Stomach smooth muscle (tissue), 2 donors: ENCODE measurements at regions not wholly inside any gene's neighbourhood (a gene's known extent, or its start where the extent isn't known, plus 50 kb on each side); places are given as distances from the start of the nearest gene placed in this dataset.

Source experiments
- H3K27ac ChIP-seq: one replicate; pipeline ENCODE4 v1.7.0; 2013; ENCODE audit warnings: mild to moderate bottlenecking, low read length, inconsistent platforms
- H3K27me3 ChIP-seq, 2 donors: one replicate each; pipeline ENCODE4 v1.7.0; 2013; ENCODE audit warnings: low read length in 2 of 2; ENCODE audit not compliant: insufficient read depth in 2 of 2, control insufficient read depth in 1 of 2
- H3K36me3 ChIP-seq, 2 donors: one replicate each; pipeline ENCODE4 v1.7.0; 2013; ENCODE audit warnings: low read length in 2 of 2; ENCODE audit not compliant: control insufficient read depth in 2 of 2, insufficient read depth in 2 of 2
- H3K4me1 ChIP-seq: one replicate; pipeline ENCODE4 v1.7.0; 2013; ENCODE audit warnings: low read length; ENCODE audit not compliant: control insufficient read depth, insufficient read depth
- H3K4me3 ChIP-seq, 2 donors: one replicate each; pipeline ENCODE4 v1.7.0; 2013; ENCODE audit warnings: low read length in 2 of 2
- H3K9ac ChIP-seq, 2 donors: one replicate each; pipeline ENCODE4 v1.7.0; 2013; ENCODE audit warnings: low read length in 2 of 2, mild to moderate bottlenecking in 1 of 2
- H3K9me3 ChIP-seq, 2 donors: one replicate each; pipeline ENCODE4 v1.7.0; 2013; ENCODE audit warnings: low read length in 2 of 2; ENCODE audit not compliant: control insufficient read depth in 2 of 2
- donor health status: healthy.
- donor health status: Pancreatic carcinoma.

DNA sequence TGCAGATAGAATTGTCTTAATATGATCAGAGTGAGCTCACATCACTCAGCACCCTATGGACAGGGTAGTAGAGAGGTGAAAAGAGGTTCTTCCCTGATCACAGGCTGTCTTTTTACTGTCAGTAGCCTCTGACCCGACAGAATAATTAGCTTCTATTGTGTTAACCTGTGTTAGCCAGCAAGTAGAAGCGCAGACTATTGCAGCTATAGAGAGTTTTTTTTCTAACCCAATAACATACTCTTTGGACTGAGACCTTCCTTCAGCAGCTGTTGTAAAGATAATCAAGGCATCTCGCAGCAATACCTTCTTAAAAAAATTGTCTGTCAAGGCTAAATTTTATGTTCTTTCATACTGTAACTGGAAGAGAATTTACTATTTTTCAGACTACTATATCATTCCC is 670.4 kb downstream of the ADCYAP1 start:
- Histone ChIP-seq H3K4me3 (no peak overlapping the region), H3K9ac (no peak overlapping the region), H3K27me3 (no peaks in the 10 kb centered on the region), H3K27ac (no peak overlapping the region), H3K9me3 (no peaks in the 10 kb centered on the region), H3K4me1 (no peaks in the 10 kb centered on the region), H3K36me3 (no peaks in the 10 kb centered on the region)

DNA sequence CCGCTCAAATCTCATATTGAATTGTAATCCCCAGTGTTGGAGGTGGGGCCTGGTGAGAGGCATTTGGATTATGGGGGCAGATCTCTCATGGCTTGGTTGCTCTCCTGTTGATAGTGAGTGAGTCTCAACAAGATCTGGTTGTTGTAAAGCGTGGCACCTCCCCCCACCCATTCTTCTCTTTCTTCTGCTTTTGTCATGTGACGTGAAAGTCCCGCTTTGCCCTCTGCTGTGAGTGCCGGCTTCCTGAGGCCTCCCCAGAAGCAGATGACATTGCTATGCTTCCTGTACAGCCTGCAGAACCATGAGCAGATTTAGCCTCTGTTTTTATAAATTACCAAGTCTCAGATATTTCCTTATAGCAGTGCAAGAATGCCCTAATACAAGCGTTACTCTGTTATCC is 673.8 kb downstream of the ADCYAP1 start:
- Histone ChIP-seq H3K4me3 (no peak overlapping the region), H3K27ac (no peak overlapping the region), H3K9ac (no peak overlapping the region), H3K9me3 (no peaks in the 10 kb centered on the region), H3K27me3 (no peaks in the 10 kb centered on the region), H3K4me1 (no peaks in the 10 kb centered on the region), H3K36me3 (no peaks in the 10 kb centered on the region)

DNA sequence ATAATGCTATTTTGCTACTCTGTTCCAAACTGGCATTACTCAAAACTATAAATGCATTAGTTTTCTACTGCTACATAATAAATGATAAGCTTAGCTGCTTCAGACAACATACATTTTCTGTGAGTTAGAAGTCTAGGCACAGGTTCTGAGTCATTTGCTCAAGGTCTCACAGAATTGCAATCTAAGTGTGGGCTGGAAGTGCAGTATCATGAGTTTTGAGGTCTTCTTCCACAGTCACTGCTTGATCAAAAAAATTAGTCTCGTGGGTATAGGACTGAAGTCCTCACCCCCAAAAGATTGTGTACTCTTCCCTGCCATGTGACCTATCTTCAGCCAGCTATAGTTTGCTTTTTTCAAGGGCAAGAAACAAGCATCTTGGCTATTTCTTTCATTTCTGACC is 676.9 kb downstream of the ADCYAP1 start:
- no peak overlapping the region for H3K27ac ChIP-seq
- no peaks in the 10 kb centered on the region for H3K9me3 ChIP-seq
- H3K4me1 ChIP-seq, result no peaks in the 10 kb centered on the region
- no peak overlapping the region for H3K4me3 ChIP-seq
- H3K9ac ChIP-seq, result no peak overlapping the region
- H3K36me3 ChIP-seq, result no peaks in the 10 kb centered on the region
- H3K27me3 ChIP-seq, result no peaks in the 10 kb centered on the region

DNA sequence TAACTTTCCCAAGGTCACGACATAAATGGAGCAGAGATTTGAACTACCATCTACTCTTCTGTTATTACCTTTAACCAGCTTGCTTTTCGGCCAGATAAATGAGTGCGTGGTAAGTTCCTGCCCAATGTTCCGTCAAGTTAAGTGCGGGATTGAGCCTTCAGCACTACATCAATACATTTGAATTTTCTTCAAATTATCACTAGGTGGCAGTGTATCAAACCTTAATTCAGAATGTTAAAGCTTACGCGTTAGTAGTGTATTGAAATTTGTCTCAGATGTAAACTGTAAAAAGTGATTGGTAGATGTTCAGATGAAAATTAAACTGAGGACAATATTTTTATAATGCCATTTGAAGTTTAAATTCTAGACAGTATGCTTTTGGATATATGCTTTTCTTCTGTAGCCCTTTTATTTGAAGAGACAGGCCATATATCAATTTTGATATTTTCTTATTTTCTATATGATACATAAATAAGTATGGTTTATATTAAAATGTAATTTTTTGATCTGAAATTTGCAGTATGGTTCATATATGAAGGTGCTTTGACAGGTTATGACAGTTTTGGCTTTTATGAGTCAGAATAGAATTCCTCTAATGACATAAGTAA is 681.3 kb downstream of the ADCYAP1 start:
- Histone ChIP-seq H3K4me3 (no peak overlapping the region), H3K27ac (no peak overlapping the region)

DNA sequence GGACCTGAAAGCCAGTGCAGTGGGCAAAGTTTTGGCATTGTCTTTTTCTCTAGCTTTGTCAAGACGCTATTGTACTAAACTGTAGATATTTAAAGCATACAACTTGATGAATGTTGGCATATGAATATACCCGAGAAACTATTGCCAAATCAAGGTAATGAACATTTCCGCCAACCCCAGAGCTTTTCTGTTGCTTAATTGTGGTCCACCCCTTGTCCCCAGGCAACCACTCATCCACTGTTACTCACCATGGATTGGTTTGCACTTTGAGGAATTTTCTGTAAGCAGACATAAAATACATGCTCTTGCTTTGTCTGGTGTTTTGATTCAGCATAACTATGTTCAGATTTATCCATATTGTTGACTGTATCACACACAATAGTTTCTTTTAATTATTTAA is 688.4 kb downstream of the ADCYAP1 start:
- Histone ChIP-seq H3K36me3 (no peaks in the 10 kb centered on the region), H3K4me1 (no peaks in the 10 kb centered on the region), H3K4me3 (no peak overlapping the region), H3K27me3 (no peaks in the 10 kb centered on the region), H3K27ac (no peak overlapping the region), H3K9me3 (no peaks in the 10 kb centered on the region), H3K9ac (no peak overlapping the region)

More for the DNA sequence above, 681.3 kb downstream of the ADCYAP1 start:
- Histone ChIP-seq H3K4me1 (no peaks in the 10 kb centered on the region), H3K9ac (no peak overlapping the region), H3K36me3 (no peaks in the 10 kb centered on the region), H3K27me3 (no peaks in the 10 kb centered on the region), H3K9me3 (no peaks in the 10 kb centered on the region)

DNA sequence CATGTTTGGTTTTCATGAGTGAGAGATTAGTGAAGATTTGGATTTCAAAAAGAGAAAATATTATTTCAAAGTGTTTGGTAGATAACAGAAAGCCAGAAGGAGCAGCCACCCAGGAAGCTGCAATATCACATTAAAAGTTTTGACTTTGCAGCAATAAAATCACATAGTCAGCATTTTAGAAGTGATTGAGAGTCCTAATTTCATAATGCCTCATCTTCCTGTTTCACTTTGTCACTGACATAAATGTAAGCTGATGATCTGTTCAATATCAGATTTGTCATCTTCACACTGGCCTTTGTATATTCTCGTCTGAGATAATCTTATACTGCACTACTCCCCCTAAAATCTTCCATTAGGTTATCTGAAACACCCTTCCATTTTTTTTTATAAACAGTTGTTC is 690.5 kb downstream of the ADCYAP1 start:
- Histone ChIP-seq H3K4me3 (no peak overlapping the region), H3K27me3 (no peaks in the 10 kb centered on the region), H3K4me1 (no peaks in the 10 kb centered on the region), H3K36me3 (no peaks in the 10 kb centered on the region), H3K27ac (no peak overlapping the region), H3K9ac (no peak overlapping the region), H3K9me3 (no peaks in the 10 kb centered on the region)

DNA sequence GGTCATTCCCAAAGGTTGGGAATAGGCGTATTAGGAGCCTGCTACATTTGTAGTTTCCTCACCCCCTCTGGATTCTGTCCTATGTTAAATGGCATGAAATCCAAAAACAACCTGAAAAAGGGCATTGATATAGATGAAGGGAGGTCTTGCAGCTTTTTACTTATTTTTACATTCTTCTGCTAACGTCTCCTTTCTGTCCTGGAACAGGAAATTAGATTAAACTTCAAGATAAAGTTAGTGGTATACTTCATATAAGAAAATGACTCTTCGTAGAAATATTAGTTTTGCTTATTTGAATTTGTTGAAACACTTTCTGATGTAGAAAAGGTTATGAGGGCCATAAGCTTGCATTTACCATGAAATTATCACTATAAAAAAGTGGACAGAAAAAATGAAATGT is 694.5 kb downstream of the ADCYAP1 start:
- H3K4me1 ChIP-seq, result no peaks in the 10 kb centered on the region
- H3K27me3 ChIP-seq, result no peaks in the 10 kb centered on the region
- no peaks in the 10 kb centered on the region for H3K36me3 ChIP-seq
- H3K9ac ChIP-seq, result no peak overlapping the region
- H3K27ac ChIP-seq, result no peak overlapping the region
- no peak overlapping the region for H3K4me3 ChIP-seq
- no peaks in the 10 kb centered on the region for H3K9me3 ChIP-seq

DNA sequence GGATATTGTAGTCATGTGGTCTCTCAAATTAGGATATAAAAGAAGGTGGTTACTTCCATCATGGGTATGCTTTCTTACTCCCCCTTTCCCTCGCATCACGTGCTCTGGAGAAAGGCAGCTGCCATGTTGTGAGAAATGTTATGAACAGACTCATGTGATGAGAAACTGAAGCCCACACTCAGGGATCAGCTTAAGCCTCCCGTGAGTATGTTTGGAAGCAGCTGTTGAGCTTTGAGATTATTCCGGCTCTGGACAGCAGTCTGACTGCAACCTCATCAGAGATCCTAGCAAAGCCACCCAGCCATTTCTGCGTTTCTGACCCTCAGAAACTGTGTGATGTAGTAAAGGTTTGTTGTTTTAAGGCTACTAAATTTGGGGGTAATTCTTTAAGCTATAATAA is 700.1 kb downstream of the ADCYAP1 start:
- Histone ChIP-seq H3K9me3 (no peaks in the 10 kb centered on the region), H3K27me3 (no peaks in the 10 kb centered on the region), H3K9ac (no peak overlapping the region), H3K4me3 (no peak overlapping the region), H3K36me3 (no peaks in the 10 kb centered on the region), H3K27ac (no peak overlapping the region), H3K4me1 (no peaks in the 10 kb centered on the region)

DNA sequence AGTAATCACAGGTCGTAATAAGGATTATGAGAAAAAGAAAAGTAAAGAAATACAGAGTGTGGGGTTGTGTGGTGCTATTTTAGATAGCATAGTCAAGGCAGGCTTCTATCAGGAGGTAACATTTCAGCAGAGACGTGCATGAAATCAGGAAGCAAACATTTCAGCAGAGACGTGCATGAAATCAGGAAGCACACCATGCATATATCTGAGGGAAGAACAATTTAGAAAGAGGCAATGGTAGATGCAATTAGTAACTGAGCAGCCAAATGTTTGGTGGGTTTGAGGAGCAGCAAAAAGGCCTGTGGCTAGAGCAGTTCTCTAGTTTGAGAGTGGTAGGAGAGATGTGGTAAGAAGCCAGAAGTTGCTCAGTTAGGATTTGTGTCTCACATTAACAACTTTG is 713.7 kb downstream of the ADCYAP1 start:
- no peaks in the 10 kb centered on the region for H3K27me3 ChIP-seq
- no peaks in the 10 kb centered on the region for H3K36me3 ChIP-seq
- no peaks in the 10 kb centered on the region for H3K4me1 ChIP-seq
- no peak overlapping the region for H3K9ac ChIP-seq
- H3K9me3 ChIP-seq, result no peaks in the 10 kb centered on the region
- no peak overlapping the region for H3K4me3 ChIP-seq
- no peak overlapping the region for H3K27ac ChIP-seq

DNA sequence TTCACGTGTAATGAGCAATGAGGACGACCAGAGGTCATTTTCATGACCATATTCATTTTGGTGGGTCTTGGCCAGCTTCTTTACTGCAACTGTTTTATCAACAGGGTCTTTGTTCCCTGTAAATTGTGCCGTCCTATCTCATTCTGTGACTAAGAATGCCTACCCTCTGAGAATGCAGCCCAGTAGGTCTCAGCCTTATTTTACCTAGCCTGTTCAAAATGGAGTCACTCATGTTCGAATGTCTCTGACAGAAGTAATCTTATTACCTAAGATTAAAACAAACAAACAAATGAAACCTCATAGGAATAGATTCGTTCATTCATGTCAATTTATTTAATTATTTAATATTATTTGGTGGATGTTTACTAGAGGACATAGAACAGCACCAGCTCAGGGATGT is 714.8 kb downstream of the ADCYAP1 start:
- H3K4me1 ChIP-seq, result no peaks in the 10 kb centered on the region
- H3K4me3 ChIP-seq, result no peak overlapping the region
- H3K9me3 ChIP-seq, result no peaks in the 10 kb centered on the region
- H3K27me3 ChIP-seq, result no peaks in the 10 kb centered on the region
- H3K27ac ChIP-seq, result no peak overlapping the region
- no peak overlapping the region for H3K9ac ChIP-seq
- H3K36me3 ChIP-seq, result no peaks in the 10 kb centered on the region

DNA sequence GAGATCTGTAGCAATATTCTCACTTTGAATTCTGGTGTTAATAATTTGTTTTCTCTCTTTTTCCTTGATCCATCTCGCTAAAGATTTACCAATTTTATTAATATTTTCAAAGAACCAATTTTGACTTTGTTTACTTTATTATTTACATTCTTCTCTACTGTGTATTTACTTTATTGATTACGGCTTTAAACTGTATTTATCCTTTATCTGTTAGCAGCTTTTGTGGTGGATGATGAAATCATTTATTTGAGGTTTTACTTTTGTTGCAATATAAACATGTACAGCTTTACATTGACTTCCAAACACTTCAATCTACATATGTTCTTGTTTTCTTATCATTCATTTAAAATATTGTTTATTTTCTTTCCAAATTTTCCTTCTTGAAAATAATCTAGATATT is 719.9 kb downstream of the ADCYAP1 start:
- no peak overlapping the region for H3K9ac ChIP-seq
- H3K4me3 ChIP-seq, result no peak overlapping the region
- H3K27me3 ChIP-seq, result no peaks in the 10 kb centered on the region
- no peaks in the 10 kb centered on the region for H3K36me3 ChIP-seq
- no peaks in the 10 kb centered on the region for H3K9me3 ChIP-seq
- H3K4me1 ChIP-seq, result no peaks in the 10 kb centered on the region
- H3K27ac ChIP-seq, result no peak overlapping the region
